GM19467 (cell line): ENCODE measurements at regions not wholly inside any gene's neighbourhood (a gene's known extent, or its start where the extent isn't known, plus 50 kb on each side); places are given as distances from the start of the nearest gene placed in this dataset.

ENCODE experiments used
- ATAC-seq: cut with Tn5 transposase; IDR thresholded peaks from one replicate; pipeline ENCODE4 v1.9.1; 2021; ENCODE audit warnings: mild to moderate bottlenecking, moderate library complexity; ENCODE audit not compliant: unreplicated experiment

GRCh38 chr13:108435393-108436149 is 166.1 kb downstream of the TNFSF13B start:
- ATAC-seq = no peak

GRCh38 chr13:108437496-108437895 is 168.0 kb downstream of the TNFSF13B start:
- no peak for ATAC-seq

- ATAC-seq = no peak
Measured at GRCh38 chr13:108439556-108439955, 170.0 kb downstream of the TNFSF13B start.

GRCh38 chr13:108444448-108444847 is 174.9 kb downstream of the TNFSF13B start:
- ATAC-seq = no peak

GRCh38 chr13:108448891-108449290 is 179.4 kb downstream of the TNFSF13B start:
- no peak for ATAC-seq

GRCh38 chr13:108451121-108451520 is 178.3 kb upstream of the MYO16 start:
- ATAC-seq = no peak

- ATAC-seq = no peak
Measured at GRCh38 chr13:108455320-108455719, 174.1 kb upstream of the MYO16 start.

GRCh38 chr13:108460043-108460442 is 169.4 kb upstream of the MYO16 start:
- ATAC-seq = no peak

- ATAC-seq = no peak
Measured at GRCh38 chr13:108460746-108461145, 168.7 kb upstream of the MYO16 start.

- peak; percentile 63 for ATAC-seq
Measured at GRCh38 chr13:108463340-108463739, 166.1 kb upstream of the MYO16 start.

- no peak for ATAC-seq
Measured at GRCh38 chr13:108470921-108471320, 158.5 kb upstream of the MYO16 start.

- ATAC-seq = no peak
Measured at GRCh38 chr13:108475181-108475580, 154.2 kb upstream of the MYO16 start.

GRCh38 chr13:108477376-108477775 is 152.0 kb upstream of the MYO16 start:
- ATAC-seq = no peak

- ATAC-seq = no peak
Measured at GRCh38 chr13:108478179-108478578, 151.2 kb upstream of the MYO16 start.

- ATAC-seq = no peak
Measured at GRCh38 chr13:108483981-108484380, 145.4 kb upstream of the MYO16 start.

- ATAC-seq = no peak
Measured at GRCh38 chr13:108486096-108486495, 143.3 kb upstream of the MYO16 start.

- no peak for ATAC-seq
Measured at GRCh38 chr13:108494991-108495645, 134.3 kb upstream of the MYO16 start.

- no peak for ATAC-seq
Measured at GRCh38 chr13:108495646-108496361, 133.6 kb upstream of the MYO16 start.

- no peak for ATAC-seq
Measured at GRCh38 chr13:108496362-108497210, 132.8 kb upstream of the MYO16 start.

GRCh38 chr13:108500711-108501110 is 128.7 kb upstream of the MYO16 start:
- no peak for ATAC-seq

GRCh38 chr13:108508263-108508662 is 121.1 kb upstream of the MYO16 start:
- ATAC-seq = no peak
